Daoy (cell line): ENCODE measurements at regions not wholly inside any gene's neighbourhood (a gene's known extent, or its start where the extent isn't known, plus 50 kb on each side); places are given as distances from the start of the nearest gene placed in this dataset.
A peak's percentile ranks its signal among the peaks of the same experiment; 100 is the strongest.

Experiments
- DNase-seq: peaks from one replicate; pipeline ENCODE4 v3.0.0-alpha.2; 2015; ENCODE audit warnings: low read depth

DNA sequence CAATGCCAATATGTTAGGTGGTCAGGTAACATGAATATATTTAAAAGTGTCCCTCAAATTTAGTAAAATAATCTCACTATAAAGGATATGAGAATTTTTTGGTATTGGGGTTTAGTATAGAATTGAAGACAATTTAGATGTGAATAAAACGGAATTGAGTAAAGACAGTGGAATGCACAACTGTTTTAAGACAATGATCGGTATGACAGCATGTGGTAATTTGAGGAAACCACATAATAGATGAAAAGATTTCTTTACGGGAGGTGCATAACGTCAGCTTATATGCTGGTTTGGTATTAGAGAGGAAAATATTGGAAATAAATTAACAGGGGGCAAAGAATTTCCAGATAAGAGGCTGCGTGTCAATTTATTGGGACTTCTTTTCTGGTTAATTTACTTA is 1043.2 kb downstream of the CDH18 start:
- DNase-seq: peak; percentile 49

DNA sequence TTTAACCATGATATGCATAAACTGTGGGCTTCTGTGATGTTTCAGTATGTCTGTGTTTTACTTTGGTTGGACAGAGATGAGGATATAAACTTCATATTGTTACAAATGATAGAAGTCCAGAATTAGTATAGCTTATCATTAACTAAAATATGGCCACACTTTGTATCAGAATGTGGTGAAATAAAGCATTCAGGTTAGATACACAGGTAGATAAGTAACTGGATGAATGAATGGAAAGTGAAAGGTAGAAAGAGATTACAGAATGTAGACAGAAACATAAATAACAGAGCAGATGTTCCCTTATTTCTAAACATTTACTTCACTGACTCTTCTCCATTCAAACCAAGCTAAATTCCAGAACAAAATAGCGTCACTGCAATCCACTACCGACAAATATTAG is 1033.8 kb downstream of the CDH18 start:
- no peak for DNase-seq

DNA sequence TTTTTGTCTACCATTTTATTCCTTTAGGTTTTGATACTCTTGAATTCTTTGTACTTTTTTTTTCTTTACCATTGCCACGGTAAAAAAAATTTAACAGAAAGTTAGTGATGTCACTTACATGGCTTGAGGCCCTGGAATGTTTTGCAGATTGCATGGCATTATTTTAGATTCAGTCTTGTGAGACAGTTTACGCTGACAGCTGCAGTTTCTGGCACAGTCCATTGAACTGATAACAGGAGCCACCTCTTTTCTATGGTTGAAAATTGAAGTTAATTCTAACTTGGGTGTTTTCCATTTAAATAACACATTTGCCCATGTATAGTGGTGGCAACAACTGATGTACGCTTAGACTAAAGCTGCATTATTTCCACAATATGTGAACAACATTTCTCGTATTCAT is 1028.5 kb downstream of the CDH18 start:
- DNase-seq: no peak

DNA sequence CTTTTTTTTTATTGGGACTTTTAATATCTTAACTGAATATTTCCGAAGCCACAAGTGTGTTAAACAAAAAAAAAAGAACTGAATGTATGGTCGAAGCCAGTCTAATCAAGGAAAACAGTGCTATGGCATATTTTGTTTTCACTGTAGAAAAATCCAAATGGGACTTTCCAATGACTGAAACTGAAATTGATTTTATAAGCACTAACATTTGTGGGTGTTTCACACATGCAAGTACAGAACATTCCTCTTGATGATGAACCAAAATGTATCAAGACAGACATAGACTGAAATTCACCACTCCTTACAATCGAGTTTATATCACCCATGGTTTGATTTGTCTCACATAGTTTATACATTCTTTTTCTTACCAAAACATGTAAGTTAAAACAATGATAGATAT is 1026.8 kb downstream of the CDH18 start:
- DNase-seq: no peak

DNA sequence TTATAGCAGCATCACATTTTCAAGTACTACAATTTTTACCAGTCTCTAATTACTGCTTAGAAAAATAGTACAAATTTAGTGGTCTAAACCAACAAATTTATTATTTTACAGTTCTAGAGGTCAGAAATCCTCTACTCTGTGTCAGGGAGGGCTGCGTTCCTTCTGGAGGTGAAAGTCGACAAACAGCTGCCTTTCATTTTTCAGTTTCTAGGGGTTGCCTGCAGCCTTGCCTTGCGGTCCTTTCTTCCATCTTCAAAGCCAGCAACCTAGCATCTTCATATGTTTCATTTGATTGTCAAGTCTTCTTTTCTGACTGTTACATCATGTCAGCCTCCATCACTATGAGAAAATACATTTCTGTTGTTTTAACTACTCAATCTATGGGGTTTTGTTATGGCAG is 1022.1 kb downstream of the CDH18 start:
- no peak for DNase-seq

DNA sequence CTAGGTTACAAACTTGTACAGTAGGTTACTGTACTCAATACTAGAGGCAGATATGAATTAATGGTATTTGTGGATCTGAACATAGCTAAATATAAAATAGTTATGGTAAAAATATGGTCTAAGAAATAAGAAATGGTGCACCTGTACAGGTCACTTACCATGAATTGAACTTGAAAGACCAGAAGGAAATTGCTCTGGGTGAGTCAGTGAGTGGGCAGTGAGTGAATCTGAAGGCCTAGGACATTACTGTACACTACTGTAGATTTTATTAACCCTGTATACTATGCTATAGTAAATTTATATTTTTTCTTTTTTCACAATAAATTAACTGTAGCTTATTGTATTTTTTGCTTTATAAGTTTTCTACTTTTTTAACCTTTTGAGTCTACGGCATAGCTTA is 1020.4 kb downstream of the CDH18 start:
- no peak for DNase-seq

DNA sequence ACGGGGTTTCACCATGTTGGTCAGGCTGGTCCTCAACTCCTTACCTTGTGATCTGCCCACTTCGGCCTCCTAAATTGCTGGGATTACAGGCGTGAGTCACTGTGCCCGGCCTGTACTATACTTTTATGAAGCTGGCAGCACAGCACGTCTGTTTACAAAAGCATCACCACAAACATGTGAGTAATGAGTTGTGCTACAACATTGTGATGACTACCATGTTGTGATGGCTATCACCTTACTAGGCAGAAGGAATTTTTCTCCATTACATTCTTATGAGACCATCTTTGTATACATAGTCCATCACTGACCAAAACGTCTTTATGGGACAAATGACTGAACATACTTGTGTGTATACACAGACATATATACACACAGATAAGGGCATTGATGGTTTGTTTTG is 1019.0 kb downstream of the CDH18 start:
- peak; percentile 75 for DNase-seq

DNA sequence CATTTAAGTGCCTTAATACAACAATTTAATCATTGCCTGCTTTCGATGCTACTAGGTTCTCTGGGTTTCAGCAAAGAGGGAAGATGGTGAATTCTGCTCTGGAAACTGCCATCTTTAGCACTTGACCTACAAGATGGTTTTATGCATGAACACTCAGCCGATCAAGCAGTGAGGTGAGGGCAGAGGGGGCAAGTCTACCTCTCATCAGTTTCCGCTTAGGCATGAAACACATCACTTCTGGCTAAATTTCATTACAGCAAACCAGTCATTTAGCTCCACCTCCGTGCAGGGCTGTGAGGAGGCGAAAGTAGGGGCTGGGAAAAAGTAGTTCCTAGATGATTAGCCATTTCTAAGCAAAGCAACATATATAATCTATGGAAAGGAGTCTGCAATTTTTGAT is 1018.0 kb downstream of the CDH18 start:
- peak; percentile 27 for DNase-seq

DNA sequence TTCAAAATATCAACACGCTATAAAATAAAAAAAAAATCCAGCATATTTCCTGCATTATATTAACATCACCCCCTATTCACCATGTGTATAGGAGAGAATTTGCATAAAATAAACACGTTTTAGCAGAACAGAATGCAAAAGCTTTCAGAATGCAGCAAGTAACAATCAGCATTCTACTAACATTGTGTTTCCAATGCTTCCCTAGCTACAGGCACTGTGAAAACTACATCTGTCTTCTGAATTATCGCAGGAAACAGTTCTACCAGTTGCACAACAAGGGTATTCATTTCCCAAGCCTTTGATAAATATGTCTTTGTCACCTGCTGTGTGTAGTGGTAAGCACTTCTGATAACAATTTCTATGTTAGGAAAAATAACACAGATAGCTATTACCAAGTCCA is 1015.8 kb downstream of the CDH18 start:
- DNase-seq: no peak

DNA sequence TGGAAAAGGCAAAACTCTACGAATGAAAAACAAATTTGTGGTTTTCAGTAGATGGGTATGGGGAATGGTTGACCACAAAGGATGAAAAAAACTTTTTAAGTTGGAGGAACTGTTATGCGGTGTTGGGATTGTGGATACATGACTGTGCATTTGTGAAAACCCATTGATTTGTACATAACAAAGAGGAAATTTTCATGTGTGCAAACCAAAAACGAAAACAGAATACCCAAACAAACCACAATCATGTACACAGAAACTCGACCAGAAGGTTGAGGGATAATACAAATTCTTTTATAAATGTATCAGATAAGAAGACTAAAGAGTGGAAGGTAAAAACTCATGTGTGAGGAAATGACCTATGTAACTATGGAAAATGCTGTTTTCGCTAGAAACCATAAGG is 1012.4 kb downstream of the CDH18 start:
- peak; percentile 22 for DNase-seq

DNA sequence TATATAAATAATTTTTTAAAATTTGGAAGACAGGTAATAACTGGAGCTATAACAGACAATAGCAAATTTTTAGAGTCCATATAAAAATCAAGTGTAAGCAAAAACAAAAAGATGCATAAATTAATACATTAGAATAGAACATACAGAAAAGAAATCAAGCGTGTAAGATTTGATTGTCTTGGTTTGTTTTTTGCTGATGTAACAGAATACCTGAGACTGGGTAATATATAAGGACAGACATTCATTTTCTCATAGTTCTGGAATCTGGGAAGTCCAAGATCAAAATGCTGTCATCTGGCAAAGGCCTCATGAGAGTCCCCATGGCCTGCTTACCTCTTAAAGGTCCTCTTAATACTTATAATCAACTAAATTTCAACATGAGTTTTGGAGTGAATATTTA is 1010.1 kb downstream of the CDH18 start:
- no peak for DNase-seq

DNA sequence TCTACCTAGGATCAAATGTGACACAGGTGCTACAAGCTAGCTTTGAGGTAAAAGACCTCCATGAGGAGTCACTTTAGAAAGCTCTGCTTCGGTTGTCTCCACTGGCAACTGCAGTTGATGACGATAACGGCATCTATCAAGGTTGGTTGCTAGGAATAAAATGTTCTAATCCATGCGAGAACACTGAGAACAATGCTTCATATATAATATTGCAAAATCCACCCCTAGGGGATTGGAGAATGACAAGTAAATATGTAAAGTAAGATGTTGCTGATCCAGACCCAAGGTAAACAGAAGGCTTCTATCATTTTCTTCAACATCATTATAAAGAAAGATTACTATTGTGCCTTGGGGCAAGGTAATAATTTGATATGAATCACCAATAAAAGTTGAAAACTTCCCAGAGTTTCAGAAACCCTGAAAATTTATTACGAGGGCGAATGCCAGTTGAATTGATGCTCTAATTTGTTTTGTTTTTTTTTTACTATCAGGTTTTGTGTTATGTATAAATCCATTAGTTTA is 1003.4 kb downstream of the CDH18 start:
- no peak for DNase-seq

DNA sequence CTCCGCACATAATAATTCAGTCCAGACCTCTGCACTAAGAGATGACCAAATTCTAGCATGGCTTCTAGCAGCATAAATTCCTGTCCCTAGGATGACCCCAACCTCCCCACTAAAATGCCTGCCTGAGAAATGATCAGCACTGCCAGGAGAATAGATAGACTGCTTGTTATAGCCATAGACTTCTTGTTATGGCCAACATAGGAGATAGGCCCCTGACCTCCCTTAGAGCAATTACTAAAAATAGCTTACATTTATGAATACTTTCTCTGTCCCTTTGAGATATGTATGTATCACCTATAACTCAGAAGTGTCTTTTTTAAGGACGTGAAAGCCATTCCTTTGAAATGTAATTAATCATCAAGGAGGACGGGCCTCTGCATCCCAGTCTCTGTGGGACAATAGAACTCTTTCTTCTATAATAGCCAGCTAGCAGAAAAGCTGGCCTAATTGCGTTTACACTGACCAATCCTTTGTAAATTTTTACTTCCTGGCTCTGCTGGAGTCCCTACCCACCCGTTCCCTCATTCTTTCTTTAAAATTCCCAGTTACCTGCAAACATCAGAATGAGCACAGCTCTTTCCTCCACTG is 1002.7 kb downstream of the CDH18 start:
- DNase-seq: no peak

DNA sequence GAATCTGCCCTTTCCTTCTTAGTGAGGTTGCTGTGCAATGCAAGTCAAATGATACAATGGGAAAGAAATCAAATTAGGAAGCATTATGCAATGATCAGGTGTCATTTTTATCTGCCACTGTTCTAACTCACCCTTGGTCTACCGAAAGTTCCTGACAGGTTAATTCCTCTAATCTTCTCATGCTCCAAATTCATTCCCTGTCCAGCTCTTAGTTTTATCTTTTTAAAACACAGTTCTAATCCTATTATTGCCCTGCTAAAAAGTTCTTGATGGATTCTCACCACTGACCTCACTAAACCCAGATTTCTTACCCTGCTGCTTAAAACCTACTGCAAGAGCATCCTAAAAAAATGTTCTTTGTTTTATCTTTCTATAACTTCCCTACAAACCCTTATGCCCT is 1000.9 kb downstream of the CDH18 start:
- no peak for DNase-seq

DNA sequence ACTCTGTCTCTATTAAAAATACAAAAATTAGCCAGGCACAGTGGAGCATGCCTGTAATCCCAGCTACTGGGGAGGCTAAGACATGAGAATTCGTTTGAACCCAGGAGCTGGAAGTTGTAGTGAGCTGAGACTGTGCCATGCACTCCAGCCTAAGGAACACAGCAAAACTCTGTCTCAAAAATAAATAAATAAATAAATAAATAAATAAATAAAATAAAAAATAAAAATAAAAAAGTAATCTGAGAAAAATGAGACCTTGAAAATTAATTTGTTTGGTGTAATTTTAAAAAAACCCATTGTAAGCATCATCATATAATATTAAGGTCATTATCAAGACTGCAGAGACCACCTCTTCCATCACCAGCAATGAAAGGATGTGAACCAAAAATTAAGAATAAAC is 997.1 kb downstream of the CDH18 start:
- DNase-seq: no peak

DNA sequence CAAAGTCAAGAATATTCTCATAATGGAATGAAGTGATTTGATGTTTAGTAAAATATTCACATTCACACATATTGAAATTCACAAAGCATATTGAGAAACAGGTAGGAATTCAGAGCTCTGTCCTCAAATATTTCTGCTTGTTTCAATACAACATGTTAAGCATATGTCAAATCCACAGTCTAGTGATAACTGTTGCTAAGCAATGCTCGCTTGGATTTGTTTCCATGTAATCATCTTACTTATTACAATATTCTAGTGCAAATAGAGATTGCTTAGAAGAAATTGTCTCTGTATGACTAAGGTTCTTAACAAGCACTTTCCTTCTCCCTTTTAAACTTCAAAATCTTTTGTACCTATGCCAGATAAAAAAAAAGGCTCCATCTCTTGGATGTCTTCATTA is 995.7 kb downstream of the CDH18 start:
- no peak for DNase-seq

DNA sequence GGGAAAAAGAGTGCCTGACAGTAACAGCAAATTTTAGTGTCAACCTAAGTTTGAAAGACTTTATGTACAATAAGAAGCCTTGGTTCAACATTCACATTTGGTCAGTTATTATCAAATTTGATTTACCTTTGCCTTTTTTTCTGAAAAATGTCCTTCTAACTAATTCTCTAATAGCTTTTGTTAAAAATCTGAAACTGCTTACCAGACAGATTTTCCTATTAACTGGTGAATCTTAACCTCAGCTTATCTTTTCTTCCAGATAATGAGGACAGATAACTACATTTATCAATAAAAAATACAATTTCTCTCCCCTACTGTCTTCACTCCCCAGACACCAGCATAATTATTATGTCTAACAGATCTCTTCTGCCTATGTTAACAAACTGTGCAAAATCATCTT is 988.5 kb downstream of the CDH18 start:
- no peak for DNase-seq

DNA sequence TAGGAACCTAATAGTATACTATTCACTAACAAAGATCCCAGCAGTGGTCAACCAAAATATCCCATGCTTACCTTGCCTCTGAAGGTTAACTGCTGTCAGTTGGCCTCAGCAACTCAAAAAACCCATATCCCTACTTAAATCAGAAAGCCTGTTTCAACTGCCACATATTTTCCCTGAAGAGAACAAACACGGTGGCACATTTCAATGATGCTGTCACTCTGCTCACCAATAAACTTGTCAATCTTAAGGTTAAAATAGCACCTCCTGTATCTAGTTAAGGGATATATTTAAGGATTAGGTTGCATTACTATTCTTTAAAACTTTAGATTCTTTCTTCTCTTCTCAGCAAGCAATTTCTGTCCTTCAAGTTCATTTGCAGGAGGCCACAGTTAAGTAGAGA is 986.9 kb downstream of the CDH18 start:
- DNase-seq: no peak

DNA sequence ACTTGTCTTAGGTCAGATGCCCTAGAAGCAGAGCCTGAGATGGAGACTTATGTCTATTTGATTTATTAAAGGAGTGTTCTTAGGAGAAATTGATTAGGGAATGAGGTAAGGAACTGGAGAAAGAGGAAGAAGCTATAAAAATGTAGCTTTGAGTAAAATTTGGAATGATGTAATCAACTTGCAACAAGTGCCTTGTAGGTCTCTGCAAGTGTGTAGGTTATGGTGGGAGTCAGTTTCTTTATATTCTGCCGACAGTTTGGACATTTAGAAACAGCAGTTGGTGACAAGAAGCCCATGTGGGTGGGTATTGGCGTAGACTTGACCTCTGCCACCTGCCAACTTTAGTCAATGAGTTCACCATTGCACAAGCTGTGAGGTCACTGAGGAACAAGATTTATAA is 986.5 kb downstream of the CDH18 start:
- DNase-seq: no peak

DNA sequence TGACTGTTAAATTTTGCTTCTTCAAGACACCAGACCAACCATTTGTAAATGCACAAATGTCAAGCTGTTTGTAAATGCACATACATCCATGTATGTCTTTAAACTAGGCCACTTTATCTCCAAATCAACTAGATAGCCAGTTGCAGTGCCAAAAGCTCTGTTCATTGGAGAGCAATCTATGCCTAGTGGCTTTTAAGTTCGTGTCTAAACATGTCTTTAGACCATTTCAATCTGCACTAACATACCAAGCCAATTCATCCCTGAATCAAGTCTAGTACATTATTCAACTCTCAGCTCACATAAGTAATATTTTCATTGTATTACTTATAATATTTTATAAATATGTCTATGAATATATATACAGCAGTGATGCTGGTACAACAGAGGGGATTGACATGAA is 985.9 kb downstream of the CDH18 start:
- no peak for DNase-seq

DNA sequence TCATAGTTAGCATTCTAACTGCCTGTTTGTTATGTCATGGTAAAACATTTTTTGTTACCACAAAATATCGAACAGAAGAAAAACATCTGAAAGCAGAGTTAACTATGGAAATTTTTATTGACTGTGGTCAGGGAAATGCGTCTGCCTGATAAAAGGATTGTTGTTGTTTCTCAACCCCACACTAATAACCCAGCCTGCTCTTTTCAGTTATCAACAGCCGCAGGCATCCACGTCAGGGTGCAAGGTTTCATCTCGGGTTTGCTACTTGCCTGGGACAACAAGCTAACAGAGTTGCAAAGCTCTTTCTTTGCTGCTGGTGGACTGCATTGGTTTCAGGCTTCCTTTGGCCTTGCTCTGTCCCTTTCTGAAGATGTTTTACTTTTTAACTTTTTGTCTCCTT is 969.2 kb downstream of the CDH18 start:
- DNase-seq: peak; percentile 38

DNA sequence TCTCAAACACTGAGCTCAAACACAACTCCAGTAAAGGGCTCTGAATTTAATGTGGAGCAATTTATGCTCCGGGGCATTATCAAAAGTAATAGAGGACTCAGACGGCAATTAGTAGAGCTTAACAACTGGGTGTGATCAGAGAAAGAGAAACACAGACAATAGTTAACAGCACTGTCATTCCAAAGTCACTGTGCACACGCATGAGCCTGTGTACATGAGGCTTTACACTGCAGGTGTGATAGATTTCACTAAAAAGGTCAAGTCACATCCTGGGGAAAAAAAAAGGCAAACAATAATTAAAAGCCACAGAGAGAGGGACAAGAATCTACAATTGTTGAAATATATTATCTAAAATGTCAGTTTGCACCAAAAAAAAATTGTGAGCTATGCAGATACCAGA is 956.5 kb downstream of the CDH18 start:
- no peak for DNase-seq

DNA sequence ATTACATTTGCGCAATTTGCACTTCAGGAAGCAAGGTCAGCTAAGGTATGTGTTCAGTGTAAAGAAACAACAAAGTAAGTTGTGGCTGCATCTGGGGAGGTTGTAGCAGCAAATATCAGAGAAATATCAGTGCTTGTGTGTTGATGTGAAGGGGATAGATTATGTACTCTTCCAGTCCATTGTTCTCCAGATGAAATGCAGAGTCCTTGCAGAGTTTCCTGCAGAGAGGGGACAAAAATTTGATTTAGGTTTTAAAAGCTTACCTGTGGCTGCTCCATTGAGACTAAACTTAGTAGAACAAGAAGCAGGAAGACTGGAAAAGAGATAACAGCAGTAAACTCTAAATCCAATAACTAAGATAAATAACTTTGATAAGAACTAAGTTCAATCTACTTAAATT is 952.2 kb downstream of the CDH18 start:
- no peak for DNase-seq

DNA sequence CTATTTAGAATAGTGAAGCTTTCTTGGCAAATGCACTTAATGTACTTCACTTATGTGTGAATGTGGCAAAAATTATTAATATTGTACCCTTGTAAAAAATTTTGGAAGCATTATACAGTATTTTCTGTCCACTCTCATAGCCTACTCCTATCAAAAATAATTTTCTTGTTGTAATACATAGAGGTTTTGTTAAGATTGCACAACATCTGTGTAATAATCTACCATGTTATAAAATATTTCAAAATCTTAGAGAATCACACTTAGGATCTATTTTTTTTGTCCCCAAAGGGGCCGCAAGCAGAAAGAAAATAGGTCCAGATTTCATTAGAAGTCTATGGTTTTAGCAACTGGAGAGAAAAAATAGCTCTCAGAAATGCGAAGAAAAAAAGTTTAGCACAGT is 945.9 kb downstream of the CDH18 start:
- DNase-seq: no peak

DNA sequence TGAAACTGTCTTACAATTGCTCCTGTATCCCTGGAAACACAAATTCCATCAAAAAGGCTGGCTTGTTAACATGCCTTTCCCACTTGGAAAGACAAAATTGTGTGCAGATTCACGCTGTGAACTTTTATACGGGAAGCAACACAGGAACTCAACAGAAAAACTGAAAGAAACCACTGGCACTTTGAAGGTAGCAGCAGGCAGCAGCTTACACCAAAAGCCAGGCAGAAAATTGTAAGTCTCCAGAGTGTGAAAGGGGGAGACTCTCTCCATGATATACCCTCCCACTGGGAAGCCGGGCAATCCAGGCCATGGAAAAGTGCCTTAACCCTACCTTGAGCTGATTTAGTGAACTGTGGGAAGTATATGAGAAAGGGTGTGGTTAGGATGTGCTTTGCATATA is 943.7 kb downstream of the CDH18 start:
- no peak for DNase-seq
